ENCODE measurements at regions not wholly inside any gene's neighbourhood (a gene's known extent, or its start where the extent isn't known, plus 50 kb on each side); places are given as distances from the start of the nearest gene placed in this dataset.
"Not testable (repeated sequence)": the region's sequence is repeated elsewhere in the genome, so short reads cannot be mapped to it uniquely, and the experiment has no call there.

DNA sequence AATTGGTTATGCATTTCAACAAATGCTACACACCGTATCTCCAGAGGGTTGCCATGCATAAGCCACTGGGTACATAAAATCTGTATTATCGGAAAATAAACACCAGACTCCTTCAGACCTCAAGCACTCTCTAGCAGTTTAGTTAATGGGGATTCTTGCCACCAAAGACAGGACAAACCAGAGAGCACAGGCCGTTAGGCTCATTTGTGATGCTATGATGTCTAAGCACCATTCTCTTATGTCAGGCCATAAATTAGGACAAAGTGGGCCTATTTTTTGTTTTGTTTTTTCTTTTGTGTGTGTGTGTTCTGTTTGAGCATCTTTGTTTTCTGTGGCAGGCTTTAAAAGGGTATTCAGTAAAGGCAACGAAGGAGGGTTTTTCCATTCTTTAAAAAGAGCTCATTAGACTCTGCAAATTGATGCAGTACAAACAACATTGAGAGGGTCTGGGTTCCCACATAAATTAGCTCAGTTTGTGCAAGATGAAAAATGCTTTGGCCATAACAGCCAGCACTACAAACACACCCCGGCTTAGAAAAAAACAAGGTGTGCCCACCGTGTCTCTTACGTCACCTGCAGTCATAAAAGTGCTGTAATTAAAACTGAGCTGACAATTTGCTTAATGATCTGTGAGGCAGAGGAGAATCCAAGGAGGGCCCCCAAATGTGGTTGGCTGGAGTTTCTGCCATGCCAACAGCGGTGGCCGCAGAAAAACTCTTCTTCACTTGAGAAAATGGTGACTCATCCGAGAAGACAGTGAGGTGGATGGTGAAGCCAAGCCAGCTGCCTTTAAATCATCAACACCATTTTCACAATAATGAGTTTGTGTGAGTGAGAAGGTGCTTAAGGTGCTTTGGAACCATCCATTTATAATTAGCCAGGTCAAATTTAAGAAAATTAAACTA is 297.9 kb downstream of the GATA3 start:
- DNase-seq: no peak

DNA sequence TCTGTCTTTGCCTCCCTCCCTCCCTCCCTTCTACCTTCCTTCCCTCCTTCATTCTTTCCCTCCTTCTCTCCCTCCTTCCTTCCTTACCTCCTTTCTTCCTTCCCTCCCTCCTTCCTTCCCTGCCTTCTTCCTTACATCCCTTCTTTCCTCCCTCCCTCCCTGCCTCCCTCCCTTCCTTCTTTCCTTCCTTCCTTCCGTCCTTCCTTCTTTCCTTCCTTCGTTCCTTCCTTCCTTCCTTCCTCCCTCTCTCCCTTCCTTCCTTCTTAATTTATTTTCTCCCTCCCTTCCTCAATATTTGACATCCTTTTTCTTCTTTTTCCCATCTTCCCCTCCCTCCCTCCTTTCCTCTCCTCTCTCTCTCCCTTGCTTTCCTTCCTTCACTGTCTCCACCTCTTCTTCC is 301.8 kb downstream of the GATA3 start:
- DNase-seq: no peak

DNA sequence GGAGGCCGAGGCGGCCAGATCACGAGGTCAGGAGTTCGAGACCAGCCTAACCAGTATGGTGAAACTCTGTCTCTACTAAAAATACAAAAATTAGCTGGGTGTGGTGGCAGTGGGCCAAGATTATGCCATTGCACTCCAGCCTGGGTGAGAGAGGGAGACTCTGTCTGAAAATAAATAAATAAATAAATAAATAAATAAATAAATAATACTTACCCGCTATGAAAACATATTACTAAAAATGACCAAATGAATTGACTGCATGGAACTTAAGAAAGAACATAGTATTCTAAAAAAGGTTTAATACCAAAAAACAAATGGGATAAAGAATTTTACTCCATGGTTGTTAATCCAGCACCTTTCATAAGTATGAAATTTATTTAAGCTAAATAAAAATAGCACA is 305.0 kb downstream of the GATA3 start:
- no peak for DNase-seq

DNA sequence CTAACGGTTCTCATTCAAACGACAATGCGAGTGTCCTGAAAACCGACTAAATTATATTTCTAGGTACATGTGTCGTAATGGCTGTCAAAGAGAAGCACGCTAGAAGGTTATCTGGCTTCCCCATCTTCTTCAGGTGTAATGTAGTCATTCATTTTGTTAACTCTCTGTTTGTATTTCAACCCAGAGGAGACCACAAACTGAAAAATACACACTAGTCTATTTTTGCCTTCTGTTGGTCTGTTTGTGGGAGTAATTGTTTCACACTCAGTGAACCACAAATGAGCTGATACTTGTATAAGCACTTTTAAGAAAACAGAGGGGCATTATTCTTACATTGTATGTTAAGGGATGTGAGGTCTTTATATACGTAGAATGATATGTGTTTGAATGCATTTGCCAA is 305.9 kb downstream of the GATA3 start:
- no peak for DNase-seq

DNA sequence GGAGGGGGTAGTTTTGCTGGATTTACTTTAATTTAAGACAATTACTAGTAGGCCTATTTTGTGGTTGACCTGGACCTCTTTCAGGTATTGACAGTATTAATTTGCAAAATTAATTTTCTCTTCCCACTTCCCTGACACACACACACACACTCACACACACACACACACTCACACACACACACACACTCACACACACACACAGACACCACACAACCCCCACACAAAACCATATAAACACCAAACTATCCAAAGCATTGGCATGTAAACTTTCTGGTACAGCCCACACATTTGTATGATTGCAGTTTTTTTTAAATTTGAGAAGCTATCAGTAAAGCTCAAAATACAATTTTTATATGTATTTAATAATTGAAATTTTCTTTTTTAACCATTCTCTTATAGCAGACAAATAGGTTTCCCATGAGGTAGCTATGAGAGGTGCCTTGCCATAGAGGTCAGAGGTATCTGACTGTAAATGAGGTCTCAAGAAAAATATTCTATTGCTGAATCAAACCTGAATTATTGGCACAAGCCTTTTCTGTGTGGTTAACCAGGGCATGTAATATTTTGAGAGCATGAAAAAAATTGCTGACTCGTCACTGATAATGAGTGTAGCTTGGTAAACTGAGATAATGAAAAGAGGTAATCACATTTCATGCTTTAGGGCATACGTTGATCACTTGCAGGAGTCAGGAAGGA is 306.5 kb downstream of the GATA3 start:
- no peak for DNase-seq

DNA sequence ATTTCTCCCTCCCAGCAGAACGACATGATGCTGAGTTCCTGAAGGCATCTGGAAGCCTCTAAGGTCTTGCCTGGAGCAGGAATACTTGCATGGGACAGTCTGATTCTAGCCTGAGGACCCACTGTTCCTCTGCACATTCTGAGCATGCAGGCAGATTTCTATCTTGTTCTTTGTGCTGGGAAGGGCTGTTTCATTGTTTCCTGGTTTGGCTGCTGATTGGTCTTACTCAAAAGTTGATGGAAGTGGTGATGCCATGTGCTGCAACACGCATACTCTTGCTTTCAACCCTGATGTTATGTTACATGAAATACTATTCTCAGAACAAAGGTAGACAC is 307.0 kb downstream of the GATA3 start:
- no peak for DNase-seq

DNA sequence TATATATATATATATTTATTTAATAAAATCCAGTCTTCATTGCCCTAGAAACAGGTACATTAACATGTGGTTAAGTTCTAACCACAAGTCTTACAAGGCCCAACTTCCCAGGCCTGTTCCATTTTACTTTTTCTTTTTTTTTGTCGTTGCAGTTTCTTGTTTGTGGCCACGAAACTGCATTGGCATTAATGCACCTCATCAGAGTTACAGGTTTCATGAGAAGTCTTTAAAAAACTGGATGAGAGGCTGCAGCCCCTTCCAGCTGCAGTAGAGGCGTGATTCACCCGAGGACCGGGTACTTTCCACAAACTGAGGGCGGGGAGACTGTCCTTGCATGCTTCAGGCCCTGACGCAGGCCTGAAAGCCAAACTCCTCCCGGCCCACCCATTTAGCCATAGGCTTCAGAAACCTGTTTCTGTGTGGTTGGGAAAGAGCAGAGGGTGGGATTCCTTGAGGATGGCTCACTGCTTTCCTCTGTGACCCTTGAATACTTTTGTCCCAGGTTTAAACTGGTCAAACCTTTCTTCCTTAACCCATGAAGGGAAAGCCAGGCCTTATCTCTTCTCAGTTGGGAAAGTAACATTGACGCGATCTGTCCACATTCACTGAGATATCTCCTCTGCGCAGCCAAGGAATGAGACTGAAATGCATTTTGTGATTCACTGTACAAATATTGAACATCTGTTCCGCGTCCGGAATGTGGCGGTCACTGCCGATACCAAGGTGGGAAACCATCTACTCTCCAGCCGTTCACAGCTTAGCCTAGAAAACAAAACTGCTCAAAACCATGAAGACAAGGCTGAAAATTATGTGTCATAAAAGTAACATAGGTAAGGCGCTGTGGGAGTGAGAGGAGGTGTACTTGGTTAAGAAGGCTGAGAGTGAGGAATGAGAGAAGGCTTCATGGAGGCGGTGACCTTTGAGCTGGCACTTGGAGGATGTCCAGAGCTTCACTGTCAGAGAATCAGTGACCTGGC is 311.7 kb downstream of the GATA3 start:
- DNase-seq: no peak

DNA sequence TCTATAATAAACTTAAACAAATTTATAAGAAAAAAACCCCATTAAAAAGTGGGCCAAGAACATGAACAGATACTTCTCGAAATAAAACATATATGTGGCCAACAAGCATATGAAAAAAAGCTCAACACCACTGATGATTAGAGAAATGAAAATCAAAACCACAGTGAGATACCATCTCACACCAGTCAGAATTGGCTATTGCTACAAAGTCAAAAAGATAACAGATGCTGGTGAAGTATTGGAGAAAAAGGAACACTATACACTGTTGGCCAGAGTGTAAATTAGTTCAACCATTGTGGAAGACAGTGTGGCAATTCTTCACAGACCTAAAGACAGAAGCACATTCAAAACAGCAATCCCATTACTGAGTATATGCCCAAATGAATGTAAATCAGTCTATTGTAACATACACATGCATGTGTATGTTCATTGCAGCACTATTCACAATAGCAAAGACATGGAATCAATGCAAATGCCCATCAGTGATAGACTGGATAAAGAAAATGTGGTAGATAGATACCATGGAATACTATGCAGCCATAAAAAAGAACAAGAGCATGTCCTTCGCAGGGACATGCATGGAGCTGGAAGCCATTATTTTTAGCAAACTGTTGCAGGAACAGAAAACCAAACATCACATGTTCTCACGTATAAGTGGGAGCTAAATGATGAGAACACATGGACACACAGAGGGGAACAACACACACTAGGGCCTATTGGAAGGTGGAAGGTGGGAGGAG is 313.4 kb downstream of the GATA3 start:
- DNase-seq: not testable (repeated sequence)

DNA sequence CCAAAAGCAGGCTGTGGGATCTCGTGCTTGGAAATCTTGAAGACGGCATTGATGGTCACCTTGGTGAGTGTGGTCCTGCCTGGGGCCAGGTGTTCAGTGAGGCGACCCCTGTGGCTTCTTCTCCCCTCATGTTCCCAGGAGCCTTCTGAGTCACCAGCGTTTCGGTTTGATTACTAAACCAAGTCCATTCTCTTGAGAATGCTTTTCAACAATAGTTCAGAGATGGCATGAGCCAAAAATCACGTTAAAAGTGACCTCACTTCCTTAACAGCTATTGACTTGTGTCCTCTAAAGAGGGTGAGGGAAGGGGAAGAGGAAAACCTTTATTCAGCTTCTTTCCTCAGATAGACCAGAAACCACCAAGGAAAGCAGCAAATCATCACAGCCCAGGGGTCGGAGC is 315.2 kb downstream of the GATA3 start:
- no peak for DNase-seq

DNA sequence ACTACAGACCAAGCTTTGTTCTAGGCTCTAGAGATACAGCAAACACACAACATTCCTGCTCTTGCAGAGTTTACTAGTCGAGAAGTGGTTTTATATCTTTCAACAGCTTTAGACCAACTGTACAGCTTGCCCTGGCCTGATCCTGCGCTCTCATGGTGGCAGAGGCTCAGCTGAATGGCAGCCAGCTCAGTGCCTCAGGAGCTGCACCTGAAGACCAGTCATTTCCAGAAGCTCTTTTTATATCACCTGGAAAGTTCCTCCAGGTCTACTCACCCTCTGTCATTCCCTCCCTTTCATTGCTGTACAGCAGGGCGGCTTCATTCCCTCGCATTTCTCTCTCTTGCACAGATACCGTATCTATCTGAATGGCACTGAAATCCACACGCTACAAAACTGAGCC is 319.8 kb downstream of the GATA3 start:
- no peak for DNase-seq

DNA sequence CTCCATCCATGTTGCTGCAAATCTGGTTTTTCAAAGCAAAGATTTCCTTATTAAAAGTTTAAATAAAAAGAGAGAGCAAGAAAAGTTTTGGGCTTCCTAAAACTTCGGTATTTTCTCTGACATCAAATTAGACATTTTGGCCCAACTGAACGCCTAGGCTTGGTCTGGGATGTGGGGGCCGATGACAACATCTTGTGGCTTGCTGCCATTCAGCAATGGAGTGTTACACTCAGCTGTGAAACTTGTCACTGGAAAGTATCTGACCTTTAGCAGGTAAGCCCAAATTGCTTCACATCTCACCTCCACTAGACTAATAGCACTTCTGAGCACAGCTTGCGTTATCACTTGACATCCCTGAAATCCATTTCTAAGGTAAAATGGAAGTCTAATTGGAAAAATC is 320.6 kb downstream of the GATA3 start:
- DNase-seq: no peak

DNA sequence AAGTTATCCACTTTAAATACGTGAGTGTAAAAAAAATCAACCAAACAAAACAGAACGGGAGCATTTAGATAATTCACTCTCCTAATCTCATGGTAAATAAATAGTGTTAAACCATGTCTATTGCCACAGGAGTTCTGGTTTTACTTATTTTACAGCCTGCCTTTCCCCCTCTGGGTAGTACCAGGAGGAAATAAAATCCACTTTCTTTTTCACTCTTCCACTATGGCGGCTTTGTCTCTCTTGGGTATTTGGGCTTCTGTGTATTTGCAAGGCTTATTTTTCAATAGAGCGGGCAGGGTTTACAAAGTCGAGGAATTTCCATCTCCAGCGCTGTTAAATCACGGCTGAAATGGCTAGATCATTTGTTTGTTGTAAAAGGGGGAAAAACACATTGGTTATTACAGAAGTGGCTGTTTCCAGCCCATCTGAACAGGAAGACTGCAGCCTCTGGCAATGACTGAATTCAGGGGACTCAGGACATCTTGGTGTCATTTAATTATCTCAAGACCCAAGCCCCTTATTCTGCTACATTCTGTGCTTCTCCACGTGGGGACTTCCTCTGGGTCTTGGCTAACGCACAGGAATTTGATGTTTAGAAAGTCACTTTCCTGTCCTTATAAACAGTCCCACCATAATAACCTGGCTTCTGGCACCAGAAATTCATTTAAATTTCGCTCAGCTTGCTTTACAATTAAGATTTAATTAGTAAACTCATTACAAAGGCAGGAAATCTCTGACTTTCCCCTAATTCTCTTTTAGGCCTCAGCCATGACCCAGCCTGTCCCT is 323.9 kb downstream of the GATA3 start:
- no peak for DNase-seq

DNA sequence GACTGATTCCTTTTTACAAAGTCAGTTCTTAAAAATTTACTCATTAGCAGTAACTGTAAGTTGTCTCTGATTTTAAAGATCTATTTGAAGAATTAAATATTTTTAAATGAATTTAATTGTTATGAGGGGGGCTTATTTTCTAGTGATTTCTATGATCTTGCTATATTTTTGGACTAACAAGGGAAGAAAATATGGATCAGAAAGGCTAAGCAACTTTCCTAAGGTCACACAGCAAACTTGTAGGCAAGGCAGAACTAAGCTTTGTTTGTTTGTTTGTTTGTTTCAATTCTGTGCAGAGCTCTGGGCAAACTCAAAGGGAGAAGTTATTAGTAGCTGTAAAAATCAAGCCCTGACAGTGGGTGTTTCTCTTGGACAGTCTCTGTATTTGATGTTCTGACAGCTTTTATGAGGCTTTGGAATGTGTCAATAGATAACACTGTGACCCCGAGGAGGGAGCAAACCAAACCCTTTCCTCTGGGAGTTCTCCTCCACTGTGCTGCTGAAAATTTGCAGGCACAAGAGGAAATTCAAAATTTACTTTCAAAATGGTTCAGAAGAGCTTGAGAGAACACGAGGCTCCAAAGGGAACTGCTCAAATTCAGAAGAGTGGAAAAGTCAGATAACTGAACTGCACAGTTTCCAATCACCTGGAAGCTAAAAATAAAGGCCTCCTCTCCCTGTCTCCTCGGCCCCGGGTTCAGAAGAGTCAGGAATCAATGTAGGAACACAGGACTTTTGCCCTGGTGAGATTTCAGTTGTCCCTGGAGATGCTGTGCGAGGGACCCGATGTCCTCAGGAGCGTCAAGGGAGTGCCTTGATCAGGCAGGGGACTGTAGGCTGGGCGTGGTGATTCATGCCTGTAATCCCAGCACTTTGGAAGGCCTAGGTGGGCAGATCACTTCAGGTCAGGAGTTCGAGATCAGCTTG is 325.7 kb downstream of the GATA3 start:
- no peak for DNase-seq

DNA sequence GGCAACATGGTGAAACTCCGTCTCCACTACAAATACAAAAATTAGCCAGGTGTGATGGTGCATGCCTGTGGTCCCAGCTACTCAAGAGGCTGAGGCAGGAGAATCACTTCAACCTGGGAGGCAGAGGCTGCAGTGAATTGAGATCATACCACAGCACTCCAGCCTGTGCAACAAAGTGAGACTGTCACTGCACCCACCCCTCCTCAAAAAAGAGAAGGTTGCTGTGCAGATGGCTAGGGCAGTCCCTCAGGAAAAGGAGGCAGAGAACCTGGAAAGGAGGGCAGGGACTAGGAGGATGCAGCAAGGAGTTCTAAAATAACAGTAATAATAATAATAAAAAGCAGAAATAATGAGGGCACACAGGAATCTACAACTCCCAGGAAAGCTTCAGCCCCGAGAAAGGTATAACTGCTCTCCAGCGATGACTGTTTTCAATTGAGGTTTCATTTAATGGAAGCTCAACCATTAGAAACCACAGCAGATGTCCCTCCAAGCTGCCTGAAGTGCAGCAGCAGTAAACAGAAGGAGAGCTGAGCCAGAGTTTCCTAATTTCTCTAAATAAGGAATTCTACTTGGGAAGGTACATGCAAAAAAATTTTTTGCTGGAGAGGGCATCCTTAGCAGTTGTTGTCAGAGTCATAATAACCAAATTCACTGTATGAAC is 326.5 kb downstream of the GATA3 start:
- DNase-seq: no peak

DNA sequence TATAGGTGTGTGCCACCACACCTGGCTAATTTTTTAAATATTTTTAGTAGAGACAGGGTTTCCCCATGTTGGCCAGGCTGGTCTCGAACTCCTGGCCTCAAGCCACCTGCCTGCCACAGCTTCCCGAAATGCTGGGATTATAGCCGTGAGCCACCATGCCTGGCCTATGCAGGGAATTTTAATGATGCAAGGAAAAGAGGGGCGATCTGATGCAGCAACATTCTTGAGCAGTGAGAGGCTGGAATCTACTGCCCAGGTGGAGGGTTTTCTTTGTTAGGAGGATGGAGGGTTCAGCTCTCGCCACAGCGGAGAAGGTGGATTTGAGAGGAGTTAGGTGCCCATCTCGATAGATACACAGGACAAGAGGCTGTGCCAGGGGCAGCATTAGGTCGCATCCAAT is 332.3 kb downstream of the GATA3 start:
- no peak for DNase-seq

DNA sequence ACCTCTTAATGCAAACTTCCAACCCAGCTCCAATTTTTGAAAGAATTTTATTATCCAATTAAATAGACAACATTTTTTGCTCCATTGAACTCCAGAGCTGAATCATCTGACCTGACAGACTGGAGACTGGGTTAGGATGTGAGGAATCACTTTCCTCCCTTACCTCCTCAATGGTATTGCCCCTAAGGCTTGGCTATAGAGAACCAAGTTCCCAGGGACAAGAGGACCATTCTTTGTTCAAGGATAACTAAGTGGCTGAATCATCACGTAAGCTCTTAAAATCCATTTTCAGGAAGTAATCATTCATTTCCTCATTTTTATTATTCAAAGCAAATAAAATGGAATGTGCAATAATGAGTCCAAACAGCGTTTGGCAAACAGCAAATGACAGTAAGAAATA is 335.1 kb downstream of the GATA3 start:
- DNase-seq: no peak

DNA sequence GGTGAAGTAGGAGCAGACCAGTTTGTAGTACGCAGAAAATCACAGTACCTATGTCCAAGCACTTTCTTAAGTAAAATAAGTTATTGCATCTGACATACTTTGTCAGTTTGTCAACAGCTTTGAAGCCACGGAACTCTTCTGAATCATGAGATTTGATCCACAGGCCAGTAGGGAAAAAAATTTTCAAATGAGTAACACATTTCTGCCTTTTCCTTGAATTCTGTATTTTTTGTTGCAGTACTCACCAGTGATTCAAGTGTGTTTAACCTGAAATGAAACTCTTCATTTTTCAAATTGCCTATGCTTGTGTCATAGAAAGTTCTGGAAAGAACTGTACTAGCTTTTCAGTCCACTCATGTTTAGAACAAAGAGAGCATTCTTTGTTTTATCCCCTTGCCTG is 337.7 kb downstream of the GATA3 start:
- no peak for DNase-seq

DNA sequence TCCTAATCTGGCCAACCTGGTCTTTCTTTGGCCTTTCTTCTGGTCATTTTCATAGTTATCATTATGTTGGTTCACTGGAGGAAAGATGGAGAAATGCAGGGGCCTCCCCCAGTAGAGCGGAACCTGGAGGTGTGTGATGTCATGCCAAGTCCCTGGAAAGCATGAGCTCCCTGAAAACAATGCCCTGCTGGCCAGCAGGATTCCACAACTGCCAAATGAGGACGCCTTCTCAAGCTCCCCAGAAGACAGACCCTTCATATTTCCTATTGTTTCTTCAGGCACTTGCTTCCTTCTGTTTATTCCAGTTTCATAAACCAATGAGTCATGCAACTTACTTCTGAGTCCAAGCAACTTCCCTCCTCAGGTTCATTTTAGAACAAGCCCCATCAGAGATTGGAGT is 339.0 kb downstream of the GATA3 start:
- no peak for DNase-seq

DNA sequence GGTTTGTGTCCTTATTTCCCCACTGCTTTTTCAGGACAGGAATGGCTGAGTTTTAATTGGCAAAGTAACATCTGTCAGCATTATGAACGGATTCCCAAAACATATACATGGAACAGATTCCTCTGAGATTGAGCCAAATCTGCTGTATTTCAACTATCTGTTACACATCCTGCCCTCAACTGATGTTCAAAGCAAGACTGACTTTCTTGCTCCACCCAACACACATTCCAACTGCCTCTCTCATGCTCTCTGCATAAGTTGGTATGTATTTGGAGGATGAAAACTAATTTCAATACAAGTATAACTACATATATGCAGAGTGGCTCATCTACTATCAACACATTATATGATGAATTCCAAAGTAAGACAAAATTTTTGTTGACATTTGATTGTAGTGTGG is 342.2 kb downstream of the GATA3 start:
- DNase-seq: no peak

DNA sequence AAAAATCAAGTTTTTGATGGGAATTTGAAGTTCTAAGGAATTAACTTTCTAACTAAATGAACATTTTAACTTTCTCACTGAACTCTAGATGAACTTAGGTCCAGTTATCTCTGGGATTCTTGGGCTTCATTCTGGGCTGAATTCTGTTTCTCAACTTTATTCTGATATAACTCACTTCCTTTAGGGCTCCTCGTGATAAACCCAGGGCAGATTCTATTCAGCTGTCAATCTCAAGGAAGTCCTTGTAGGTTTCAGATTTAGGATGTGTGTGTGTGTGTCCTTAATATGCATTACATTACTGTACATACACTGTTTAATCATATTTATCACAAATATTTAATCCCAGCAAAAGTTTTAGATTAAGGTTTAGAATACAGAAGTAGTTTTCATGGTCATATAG is 344.3 kb downstream of the GATA3 start:
- no peak for DNase-seq
